Cardiac septum (tissue), 1 donor: ENCODE measurements at regions not wholly inside any gene's neighbourhood (a gene's known extent, or its start where the extent isn't known, plus 50 kb on each side); places are given as distances from the start of the nearest gene placed in this dataset.

Experiments
- DNase-seq: peaks from one replicate; pipeline ENCODE4 v3.0.0-alpha.2; 2020; ENCODE audit warnings: low spot score
- intact Hi-C: fragments of 100-400 bp; cut with DNase I; formaldehyde crosslinking; loops from one replicate; pipeline ENCODE4 v1.14.0; 2022
- donor health status: DM: no; HTN: no; CAD: no.

DNA sequence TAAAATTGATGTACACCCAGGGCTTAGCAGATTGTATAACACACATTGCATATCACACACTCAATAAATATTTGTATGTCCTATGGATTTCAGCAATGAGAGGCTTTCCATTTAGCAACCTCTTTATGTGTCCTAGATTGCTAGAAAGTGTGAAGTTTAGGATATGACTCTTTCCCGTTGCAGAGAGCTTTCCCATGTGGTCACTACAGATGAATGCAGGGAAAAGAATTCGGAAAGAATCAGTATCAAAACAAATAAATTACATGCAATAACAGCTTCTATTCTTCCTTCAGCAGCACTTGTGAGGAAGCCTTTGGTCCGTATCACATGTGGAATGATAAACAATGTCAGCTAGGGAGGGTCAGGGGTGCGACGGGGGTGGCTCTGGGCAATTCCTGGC is 870.1 kb downstream of the C6orf118 start:
- no peak for DNase-seq
- intact Hi-C loops, result no loop called here

GRCh38 chr6:164436976-164437375 is 872.4 kb downstream of the C6orf118 start:
- DNase-seq, result no peak
- intact Hi-C loops, result no loop called here

- intact Hi-C loops, result no loop called here
These were observed 881.5 kb downstream of the C6orf118 start for GRCh38 chr6:164427728-164428402.

DNA sequence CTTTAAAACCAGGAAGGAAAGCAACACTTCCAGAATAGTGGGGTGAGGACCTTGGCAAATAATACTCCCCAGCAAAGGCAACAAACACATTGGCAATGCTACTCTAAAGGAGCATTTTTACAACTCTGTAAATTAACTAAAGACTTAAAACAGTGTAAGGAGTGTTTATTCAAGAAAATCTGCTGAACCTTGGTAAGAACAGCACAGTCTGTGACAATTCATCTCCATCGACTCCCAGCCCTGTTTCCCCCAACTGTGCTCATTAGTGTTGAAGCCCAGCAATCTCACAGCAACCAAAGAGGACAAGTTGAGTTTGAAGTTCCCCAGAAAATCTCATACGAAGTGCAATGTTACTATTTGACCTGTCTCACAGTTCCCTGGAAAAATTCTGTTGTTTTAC is 884.9 kb downstream of the C6orf118 start:
- intact Hi-C loops, result no loop called here
- DNase-seq, result no peak

More at GRCh38 chr6:164427728-164428402, 881.5 kb downstream of the C6orf118 start:
- DNase-seq, result no peak

- DNase-seq, result no peak
- intact Hi-C loops, result no loop called here
These were observed 890.3 kb downstream of the C6orf118 start for GRCh38 chr6:164419099-164419498.

- intact Hi-C loops, result no loop called here
- DNase-seq, result no peak
These were observed 891.2 kb downstream of the C6orf118 start for GRCh38 chr6:164418262-164418588.

GRCh38 chr6:164417537-164418261 is 891.7 kb downstream of the C6orf118 start:
- DNase-seq, result no peak
- intact Hi-C loops, result no loop called here

GRCh38 chr6:164415832-164416563 is 893.4 kb downstream of the C6orf118 start:
- intact Hi-C loops, result no loop called here
- DNase-seq, result no peak

- intact Hi-C loops, result no loop called here
- DNase-seq, result no peak
These were observed 894.7 kb downstream of the C6orf118 start for GRCh38 chr6:164414695-164415094.

GRCh38 chr6:164412566-164412965 is 896.8 kb downstream of the C6orf118 start:
- intact Hi-C loops, result no loop called here
- no peak for DNase-seq

DNA sequence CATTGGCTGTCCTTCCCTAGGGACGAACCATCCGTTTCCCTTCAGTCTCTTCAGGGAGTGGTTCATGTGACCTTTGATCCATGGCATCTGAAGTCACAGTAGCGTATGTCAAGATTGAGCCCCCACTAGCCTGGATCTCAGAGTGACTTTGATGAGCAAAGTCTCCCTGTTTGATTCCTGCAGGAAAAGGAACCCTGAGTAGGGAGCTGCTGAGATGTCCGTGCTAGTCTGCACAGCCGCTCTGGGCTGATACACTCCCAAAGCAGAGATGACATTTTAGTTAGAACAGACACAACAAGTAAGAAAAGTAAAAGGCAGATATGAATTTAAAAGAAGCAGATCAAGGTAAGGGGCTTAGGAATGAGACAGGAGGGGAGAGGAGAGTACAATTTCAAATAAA is 899.4 kb downstream of the C6orf118 start:
- intact Hi-C loops, result no loop called here
- no peak for DNase-seq

DNA sequence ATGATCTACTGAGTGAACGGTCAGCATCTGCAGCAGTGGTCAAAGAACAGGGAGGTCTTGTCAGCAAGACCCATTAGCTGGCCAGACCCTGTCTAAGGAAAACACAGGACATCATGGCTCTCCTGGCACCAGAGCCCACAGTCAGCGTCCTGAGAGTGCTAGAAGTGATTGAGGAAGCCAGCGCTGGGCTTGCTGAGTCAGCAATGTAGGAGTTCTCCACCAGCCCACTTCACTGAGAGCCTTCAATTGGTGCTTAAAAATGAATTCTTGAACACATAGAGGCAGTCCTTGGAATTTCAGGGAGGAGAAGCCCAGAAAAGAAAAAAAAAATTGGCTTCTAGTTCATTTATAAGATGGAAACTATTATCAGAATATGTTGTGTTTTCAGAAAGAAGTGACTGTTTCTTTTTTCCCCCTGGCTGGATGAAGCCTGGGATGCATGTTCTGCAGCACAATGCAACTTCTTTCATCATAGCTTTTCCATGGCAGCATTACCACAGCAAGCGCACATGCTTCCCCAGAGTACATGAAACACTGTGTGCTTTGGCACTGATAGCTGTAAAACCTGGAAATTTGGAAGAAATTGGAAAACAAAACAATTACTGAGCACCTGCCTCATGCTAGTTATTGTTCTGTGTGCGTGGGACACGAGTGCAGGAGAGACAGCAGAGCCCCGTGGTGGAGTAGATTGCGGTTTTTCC is 899.9 kb downstream of the C6orf118 start:
- intact Hi-C loops, result no loop called here
- no peak for DNase-seq

- intact Hi-C loops, result no loop called here
These were observed 900.5 kb downstream of the C6orf118 start for GRCh38 chr6:164408868-164409267.

DNA sequence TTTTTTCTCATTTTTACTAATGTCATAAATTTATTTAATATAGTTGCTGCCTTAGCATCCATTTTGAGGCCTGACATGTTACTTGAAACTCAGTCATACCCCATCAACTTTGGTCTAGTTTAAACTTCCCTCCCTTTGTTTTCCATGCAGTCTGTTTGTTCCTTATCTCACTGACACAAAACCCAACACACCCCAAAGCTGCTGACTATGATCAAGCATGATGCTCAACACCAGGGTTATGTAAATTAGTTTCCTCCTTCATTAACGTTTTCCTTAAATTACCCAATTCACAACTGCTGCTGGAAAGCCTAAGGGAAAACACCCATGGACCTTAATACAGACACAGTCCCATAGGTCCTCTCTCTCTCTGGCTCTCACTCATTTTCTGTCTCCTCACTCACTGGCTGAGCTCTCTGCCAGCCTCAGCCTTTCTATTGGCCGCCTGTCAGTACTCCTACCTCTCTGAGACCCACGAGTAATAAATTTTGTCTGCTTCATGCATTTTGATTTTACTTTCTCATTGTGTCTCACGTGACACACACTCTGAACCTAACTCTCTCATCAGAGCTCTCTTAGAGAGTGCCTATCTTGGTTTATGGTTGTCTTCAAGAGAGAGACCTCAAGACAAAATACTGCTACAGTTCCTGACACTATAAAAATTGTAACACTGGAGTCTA is 904.5 kb downstream of the C6orf118 start:
- intact Hi-C loops, result no loop called here
- DNase-seq, result no peak

More at GRCh38 chr6:164408868-164409267, 900.5 kb downstream of the C6orf118 start:
- no peak for DNase-seq

DNA sequence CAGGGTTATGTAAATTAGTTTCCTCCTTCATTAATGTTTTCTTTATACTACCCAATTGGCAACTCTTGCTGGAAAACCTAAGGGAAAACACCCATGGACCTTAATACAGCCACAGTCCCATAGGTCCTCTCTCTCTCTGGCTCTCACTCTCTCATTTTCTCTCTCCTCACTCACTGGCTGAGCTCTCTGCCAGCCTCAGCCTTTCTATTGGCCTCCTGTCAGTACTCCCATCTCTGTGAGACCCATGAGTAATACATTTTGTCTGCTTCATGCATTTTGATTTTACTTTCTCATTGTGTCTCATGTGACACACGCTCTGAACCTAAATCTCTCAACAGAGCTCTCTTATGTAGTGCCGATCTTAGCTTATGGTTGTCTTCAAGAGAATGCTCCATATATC is 907.5 kb downstream of the C6orf118 start:
- intact Hi-C loops, result no loop called here

DNA sequence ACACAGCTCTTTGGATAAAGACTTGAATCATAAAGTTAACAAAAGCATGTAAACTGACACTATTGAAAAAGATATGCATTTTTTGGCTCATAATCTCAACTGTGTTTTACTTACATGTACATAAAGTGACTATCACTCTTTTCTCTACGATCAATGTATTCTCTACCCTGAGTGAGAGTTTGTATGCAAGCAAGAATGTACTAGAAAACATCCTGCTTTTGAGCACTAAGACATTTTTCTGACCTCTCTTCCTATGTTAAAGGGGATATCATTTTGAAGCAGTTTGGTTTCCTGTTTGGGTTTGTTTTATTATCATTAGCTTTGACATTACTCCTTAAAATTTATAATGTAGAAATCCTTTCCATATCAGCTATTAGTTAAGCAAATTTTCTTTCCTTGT is 910.8 kb downstream of the C6orf118 start:
- no peak for DNase-seq
- intact Hi-C loops, result no loop called here

More for the DNA sequence above, 907.5 kb downstream of the C6orf118 start:
- DNase-seq, result no peak

DNA sequence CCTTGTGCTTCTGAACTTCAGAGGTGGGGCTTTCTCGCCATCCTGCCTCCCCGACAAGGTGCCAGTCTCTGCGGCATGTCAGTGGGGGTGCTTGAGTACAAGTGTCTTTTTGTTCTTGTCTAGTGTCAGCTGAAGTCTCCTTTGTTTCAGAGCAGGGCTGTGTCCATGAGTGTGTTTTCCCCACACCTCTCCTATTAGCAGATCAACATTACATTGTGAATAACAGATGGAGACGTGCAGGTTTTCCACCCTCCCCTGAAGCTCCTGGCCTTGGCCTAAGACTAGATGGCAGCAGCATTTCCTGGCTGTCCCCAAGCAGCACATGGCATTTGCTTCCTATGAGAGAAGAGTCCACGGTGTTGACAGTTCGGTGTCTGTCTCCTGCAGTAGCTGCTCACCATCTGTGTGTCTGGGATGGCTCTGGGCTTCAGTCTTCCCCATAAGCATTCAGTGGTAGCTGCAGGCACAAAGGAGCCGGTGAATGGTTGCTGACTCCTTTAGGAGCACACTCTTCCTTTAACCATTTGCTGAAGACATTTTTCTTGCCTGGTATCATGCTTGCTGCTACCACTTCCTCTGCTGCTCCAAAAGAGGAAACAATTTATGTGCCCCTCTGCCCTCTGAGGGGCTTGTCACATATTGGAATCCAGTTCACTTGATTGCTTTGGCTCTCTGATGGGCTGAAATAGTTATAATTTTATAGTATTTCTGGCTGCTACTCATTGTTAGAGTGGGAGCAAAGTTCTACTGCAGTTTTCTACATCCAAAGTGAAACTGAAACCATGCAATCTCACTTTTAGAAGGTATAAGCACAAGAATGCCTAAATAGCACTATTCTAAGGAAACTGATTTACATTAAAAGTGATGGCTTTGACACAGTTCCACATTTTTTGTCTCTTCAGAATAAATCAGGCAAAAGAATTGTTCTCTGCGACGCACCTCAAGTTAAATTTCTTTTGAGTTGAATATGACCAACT is 913.0 kb downstream of the C6orf118 start:
- no peak for DNase-seq
- intact Hi-C loops, result no loop called here

DNA sequence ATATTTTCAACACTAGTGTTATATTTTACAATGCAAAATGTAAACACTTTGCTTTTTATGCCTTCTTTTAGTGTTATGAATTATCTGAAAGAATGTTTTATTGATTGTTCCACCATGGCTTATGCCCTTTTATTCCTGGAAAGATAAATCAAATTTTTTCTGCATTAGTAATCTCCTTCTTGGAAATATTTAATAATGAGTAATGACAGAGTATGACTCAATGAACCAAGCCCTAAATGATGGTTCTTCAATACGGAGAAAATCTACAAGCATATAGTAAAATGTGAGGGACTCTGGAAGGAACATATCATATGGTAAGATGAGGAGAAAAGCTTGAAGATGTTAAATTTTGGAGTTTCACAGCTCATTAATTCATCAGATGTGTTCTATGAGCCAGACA is 929.6 kb downstream of the C6orf118 start:
- DNase-seq, result no peak
- intact Hi-C loops, result no loop called here
